Left forelimb (tissue), 1 donor: ENCODE measurements at regions not wholly inside any gene's neighbourhood (a gene's known extent, or its start where the extent isn't known, plus 50 kb on each side); places are given as distances from the start of the nearest gene placed in this dataset.
"Not testable (repeated sequence)": the region's sequence is repeated elsewhere in the genome, so short reads cannot be mapped to it uniquely, and the experiment has no call there.

Experiments
- DNase-seq: peaks from one replicate; pipeline ENCODE4 v3.0.0-alpha.2; 2018; ENCODE audit warnings: low spot score

DNA sequence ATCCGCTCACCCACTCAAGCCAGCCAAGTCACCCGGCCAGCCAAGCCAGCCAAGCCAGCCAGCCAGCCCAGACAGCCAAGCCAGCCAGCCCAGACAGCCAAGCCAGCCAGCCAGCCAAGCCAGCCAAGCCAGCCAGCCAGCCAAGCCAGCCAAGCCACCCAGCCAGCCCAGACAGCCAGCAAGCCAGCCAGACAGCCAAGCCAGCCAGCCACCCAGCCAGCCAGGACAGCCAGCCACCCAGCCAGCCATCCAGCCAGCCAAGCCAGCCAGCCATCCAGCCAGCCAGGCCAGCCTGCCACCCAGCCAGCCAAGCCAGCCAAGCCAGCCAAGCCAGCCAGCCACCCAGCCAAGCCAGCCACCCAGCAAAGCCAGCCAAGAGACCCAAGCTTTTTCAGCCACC lies 316.8 kb upstream of the PLGLB2 start:
- not testable (repeated sequence) for DNase-seq

- not testable (repeated sequence) for DNase-seq
Measured at GRCh38 chr2:87432711-87433453, 315.0 kb upstream of the PLGLB2 start.

DNA sequence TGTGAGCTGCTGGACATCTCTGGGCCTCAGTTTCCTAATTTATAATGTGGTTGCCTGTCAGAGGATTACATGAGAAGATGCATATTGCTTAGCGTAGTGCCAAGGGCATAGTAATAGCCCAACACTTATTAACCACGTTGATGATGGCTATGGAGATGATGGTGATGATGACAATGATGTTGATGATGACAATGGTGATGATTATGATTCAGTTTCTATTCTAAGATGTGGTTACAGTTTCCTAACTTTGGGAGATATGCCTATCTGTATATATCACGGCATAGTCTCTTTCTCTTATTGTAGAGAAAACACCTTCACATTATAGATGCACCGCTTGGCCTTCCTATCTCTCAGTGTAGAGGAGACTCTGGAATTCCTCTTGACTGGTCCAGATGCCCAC lies 311.9 kb upstream of the PLGLB2 start:
- not testable (repeated sequence) for DNase-seq

DNA sequence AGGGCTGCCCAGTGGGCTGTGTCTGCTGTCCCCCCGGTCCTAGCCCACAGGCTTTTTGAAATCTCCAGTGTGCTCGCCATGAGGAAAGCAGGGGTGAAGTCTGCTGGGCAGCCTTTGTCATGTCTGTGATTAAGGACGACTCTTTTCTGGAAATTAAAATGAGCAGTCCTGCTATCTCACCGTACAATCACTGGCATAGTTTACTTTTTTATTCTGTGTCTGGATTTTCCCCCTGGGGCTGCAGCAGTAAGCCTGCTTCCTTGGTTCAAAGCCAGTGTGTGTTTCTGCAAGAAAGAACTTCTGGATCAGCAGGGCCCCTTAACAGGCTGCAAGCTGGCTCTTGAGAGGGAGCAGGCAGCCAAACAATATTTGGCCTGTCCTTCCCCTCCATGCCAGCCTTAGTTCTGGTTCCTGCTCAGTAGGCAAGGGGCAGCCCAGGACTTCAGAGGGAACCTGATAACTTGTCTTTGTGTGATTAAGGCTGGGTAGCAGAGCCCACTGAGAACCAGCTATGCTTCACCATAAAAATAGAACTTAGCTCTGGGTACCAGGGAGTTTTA lies 310.1 kb upstream of the PLGLB2 start:
- DNase-seq, result peak; percentile 11

- not testable (repeated sequence) for DNase-seq
Measured at GRCh38 chr2:87438780-87439454, 309.0 kb upstream of the PLGLB2 start.

DNA sequence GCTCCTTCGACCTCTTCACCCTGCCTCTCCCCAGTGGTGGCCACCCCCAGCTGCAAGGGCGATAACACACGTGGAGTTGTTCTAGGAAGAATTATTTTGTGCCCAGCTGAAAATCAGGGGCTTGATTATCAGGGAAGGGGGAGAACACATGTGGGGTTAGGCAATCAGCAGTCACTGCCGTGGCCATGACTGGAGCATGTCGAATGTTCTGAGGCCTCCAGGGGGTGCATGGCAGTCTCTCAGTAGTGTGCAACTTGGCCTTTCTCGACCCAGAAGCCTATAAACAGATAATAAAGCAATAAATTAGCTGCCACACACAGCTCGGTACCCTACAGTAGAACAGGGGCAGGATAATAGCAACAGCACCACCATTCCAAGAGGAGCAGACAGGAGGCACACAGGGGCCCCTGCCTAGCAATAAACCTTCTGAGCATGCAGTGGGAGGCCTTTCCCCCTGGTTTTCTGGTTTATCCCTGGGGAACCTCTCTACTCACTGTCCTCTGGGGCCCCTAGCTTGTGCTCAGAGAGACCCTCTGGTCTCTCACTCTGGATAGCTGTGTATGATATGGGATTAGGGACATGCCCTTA lies 308.2 kb upstream of the PLGLB2 start:
- peak; percentile 34 for DNase-seq

DNA sequence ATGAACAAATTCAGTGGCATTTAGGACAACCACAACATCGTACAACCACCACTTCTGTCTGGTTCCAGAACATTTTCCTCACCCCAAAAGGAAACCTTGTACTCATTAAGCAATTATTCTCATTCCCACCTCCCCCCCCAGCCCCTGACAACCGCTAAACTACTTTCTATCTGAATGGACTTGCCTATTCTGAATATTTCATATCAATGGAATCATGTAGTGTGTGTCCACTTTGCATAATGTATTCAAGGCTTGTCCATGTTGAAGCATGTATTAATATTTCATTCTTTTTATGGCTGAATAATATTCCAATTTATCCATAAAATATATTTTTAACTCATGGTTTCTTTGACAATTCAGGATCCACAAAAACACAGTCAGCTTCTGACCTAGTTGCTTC lies 307.2 kb upstream of the PLGLB2 start:
- DNase-seq, result peak; percentile 2

- DNase-seq, result peak; percentile 12
Measured at GRCh38 chr2:87441375-87441774, 306.5 kb upstream of the PLGLB2 start.

GRCh38 chr2:87442983-87443577 lies 304.8 kb upstream of the PLGLB2 start:
- not testable (repeated sequence) for DNase-seq

DNA sequence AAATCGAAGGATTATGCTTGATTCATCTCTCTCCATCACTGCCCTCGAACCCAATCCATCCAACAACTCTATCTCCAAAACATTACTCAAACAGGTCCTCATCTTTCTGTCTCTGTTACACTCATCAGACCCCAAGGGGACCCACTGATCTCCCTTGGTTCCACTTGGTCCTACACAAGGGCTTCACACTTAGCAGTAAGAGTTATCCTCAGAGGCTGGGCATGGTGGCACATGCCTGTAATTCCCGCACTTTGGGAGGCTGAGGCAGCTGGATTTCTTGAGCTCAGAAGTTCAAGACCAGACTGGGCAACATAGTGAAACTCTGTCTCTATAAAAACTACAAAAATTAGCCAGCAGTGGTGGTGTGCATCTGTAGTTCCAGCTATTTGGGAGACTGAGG lies 302.9 kb upstream of the PLGLB2 start:
- not testable (repeated sequence) for DNase-seq

DNA sequence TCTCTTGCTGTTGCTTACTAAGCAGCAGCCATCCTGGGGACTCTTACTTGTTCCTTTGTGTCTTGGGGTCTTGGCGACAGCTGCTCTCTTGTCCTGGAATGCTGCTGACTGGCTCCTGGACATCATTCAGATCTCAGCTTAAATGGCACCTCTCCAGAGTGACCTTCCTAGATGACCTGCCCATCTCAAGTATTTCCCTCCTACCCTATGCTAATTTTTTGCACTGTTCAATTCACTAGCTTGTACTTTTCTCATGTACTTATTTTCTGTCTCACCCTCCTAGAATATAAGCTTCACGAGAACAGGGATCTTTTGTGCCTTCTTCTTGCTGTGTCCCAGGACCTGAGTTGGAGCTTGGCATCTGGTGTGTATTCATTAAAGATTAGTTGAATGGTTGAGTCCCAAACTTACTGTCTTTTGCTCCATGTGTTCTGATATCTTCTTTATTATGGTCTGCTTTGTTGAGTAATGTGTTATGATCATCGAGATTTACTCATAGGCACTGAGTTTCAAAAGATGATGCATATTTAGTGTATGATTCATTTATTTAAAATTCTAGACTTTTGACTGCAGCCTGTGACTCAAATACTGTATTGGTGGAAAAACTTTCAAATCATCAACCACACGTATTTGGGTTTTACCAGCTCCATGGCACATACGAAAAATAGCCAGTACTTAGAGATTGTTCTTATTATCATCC lies 302.1 kb upstream of the PLGLB2 start:
- DNase-seq, result not testable (repeated sequence)

GRCh38 chr2:87446313-87446696 lies 301.6 kb upstream of the PLGLB2 start:
- DNase-seq, result not testable (repeated sequence)

DNA sequence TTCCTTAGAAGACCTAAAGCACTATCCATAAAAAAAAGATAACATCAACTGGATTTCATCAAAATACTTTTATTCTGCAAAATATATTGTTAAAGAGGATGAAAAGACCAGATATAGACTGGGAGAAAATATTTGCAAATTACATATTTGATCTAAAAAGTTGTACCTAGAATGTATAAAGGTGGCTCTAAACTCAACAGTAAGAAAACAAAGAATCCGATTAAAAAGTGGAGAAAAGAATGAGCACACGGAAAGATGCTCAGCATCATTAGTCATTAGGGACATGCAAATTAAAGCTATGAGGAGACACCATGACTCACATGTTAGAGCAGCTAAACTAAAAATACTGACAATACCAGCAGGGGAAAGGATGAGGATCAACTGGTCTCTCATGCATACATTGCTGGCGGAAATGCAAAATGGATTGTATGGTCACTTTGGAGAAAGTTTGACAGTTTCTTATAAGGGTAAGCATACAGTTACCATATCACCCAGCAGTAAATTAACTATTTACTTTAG lies 298.4 kb upstream of the PLGLB2 start:
- not testable (repeated sequence) for DNase-seq

GRCh38 chr2:87452193-87452592 lies 295.7 kb upstream of the PLGLB2 start:
- peak; percentile 28 for DNase-seq

GRCh38 chr2:87452861-87453260 lies 295.0 kb upstream of the PLGLB2 start:
- not testable (repeated sequence) for DNase-seq

DNA sequence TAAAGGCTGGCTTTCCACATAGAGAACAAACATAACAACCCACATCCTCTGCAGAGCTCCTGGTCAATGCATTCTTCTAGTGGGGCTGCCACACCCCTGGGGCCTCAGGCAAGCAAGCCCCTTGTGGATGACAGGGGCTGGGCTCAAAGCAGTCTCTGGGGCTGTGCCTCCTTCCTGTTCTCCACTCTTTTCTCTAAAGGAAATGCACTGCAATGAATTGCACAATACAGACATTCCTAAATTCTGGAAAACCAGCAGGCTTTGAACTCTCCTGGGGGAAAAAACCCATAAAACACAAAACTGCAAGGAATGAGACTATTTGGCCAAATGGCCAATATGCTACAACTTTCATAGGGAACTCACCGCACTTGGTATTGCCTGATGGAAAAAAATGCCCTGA lies 293.9 kb upstream of the PLGLB2 start:
- DNase-seq, result not testable (repeated sequence)

DNA sequence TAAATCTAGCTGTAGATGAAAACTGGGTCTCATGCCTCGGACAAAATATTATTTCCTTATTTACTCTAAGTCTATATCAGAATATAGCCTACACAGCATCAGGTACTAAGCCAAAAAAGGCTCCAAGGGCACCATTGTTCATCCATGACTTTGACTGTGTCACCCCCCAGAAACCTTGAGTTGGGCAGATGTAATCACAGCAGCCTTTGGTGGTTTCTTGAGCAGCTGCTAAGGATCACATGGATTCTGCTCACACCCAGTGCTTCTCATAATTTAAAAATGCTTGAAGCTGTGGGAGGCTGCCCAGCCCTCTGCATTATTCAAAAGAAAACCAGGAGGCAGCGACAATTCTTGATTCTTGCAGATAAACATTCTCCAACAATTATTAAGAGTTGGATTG lies 293.5 kb upstream of the PLGLB2 start:
- not testable (repeated sequence) for DNase-seq

GRCh38 chr2:87455209-87455853 lies 292.6 kb upstream of the PLGLB2 start:
- not testable (repeated sequence) for DNase-seq

DNA sequence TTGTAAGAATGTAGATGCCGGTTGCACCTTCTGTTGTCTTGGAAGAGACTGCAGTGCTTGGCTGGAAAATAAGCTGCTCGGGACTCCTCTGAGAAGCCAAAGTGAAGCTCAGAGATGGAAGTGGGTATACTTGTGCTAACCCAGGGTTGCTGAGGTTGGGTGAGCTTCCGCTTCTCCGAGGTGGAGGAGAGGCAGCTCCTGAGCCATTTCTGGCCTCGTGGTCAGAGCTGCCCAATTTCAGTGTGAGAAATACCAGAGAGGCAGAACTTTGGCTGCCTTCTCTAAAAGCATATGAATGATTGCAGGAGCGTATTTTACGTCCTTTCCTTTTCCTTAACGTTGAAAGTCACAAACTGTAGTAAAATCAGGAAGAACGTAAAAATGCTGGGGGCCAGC lies 292.0 kb upstream of the PLGLB2 start:
- DNase-seq, result not testable (repeated sequence)

- DNase-seq, result not testable (repeated sequence)
Measured at GRCh38 chr2:87456477-87457128, 291.3 kb upstream of the PLGLB2 start.
